CD4-positive, alpha-beta T cell treated with Interleukin-15 for 4 hours (primary cell): ENCODE measurements at regions not wholly inside any gene's neighbourhood (a gene's known extent, or its start where the extent isn't known, plus 50 kb on each side); places are given as distances from the start of the nearest gene placed in this dataset.

Source experiments
- DNase-seq: peaks from one replicate; pipeline ENCODE4 v3.0.0-alpha.2; 2020; ENCODE audit warnings: low spot score

- no peak for DNase-seq
These were observed 137.3 kb upstream of the FRMD4A start for GRCh38 chr10:14468023-14468441.

- DNase-seq = no peak
These were observed 135.5 kb upstream of the FRMD4A start for GRCh38 chr10:14466257-14466656.

GRCh38 chr10:14460447-14460846 lies 129.7 kb upstream of the FRMD4A start:
- no peak for DNase-seq

- no peak for DNase-seq
These were observed 128.9 kb upstream of the FRMD4A start for GRCh38 chr10:14459665-14460064.

GRCh38 chr10:14456870-14457266 lies 126.1 kb upstream of the FRMD4A start:
- no peak for DNase-seq

GRCh38 chr10:14456218-14456869 lies 125.6 kb upstream of the FRMD4A start:
- DNase-seq = no peak

GRCh38 chr10:14454629-14455028 lies 123.9 kb upstream of the FRMD4A start:
- DNase-seq = no peak

GRCh38 chr10:14454206-14454605 lies 123.5 kb upstream of the FRMD4A start:
- no peak for DNase-seq

- no peak for DNase-seq
These were observed 122.9 kb upstream of the FRMD4A start for GRCh38 chr10:14453593-14453992.

- DNase-seq = no peak
These were observed 120.6 kb upstream of the FRMD4A start for GRCh38 chr10:14451341-14451740.

GRCh38 chr10:14450041-14450491 lies 119.3 kb upstream of the FRMD4A start:
- DNase-seq = no peak

GRCh38 chr10:14449293-14449815 lies 118.6 kb upstream of the FRMD4A start:
- no peak for DNase-seq

GRCh38 chr10:14448197-14448990 lies 117.7 kb upstream of the FRMD4A start:
- DNase-seq = no peak

GRCh38 chr10:14447094-14447839 lies 116.5 kb upstream of the FRMD4A start:
- no peak for DNase-seq

GRCh38 chr10:14439451-14440259 lies 108.9 kb upstream of the FRMD4A start:
- no peak for DNase-seq

GRCh38 chr10:14438576-14438975 lies 107.9 kb upstream of the FRMD4A start:
- no peak for DNase-seq

GRCh38 chr10:14438057-14438456 lies 107.3 kb upstream of the FRMD4A start:
- DNase-seq = no peak

- no peak for DNase-seq
These were observed 105.4 kb upstream of the FRMD4A start for GRCh38 chr10:14435976-14436632.

- DNase-seq = no peak
These were observed 102.4 kb upstream of the FRMD4A start for GRCh38 chr10:14433147-14433546.

- no peak for DNase-seq
These were observed 101.1 kb upstream of the FRMD4A start for GRCh38 chr10:14431868-14432267.

- DNase-seq = no peak
These were observed 98.4 kb upstream of the FRMD4A start for GRCh38 chr10:14429043-14429700.
